GM19238 (cell line): ENCODE measurements at regions not wholly inside any gene's neighbourhood (a gene's known extent, or its start where the extent isn't known, plus 50 kb on each side); places are given as distances from the start of the nearest gene placed in this dataset.

Source experiments
- DNase-seq: peaks from one replicate; pipeline ENCODE4 v3.0.0; 2011; ENCODE audit warnings: low spot score; ENCODE audit not compliant: insufficient read length

- DNase-seq = no peak
Measured at GRCh38 chr15:36239509-36239908, 339.9 kb upstream of the CDIN1 start.

- no peak for DNase-seq
Measured at GRCh38 chr15:36251450-36251849, 328.0 kb upstream of the CDIN1 start.

- DNase-seq = no peak
Measured at GRCh38 chr15:36252146-36252711, 327.2 kb upstream of the CDIN1 start.

GRCh38 chr15:36254426-36254825, 325.0 kb upstream of the CDIN1 start:
- no peak for DNase-seq

GRCh38 chr15:36256404-36256807, 323.0 kb upstream of the CDIN1 start:
- DNase-seq = no peak

- no peak for DNase-seq
Measured at GRCh38 chr15:36263666-36264065, 315.8 kb upstream of the CDIN1 start.

GRCh38 chr15:36265422-36265821, 314.0 kb upstream of the CDIN1 start:
- no peak for DNase-seq

- no peak for DNase-seq
Measured at GRCh38 chr15:36271048-36271447, 308.4 kb upstream of the CDIN1 start.

GRCh38 chr15:36275656-36276055, 303.8 kb upstream of the CDIN1 start:
- DNase-seq = no peak

GRCh38 chr15:36278219-36278618, 301.2 kb upstream of the CDIN1 start:
- DNase-seq = no peak

GRCh38 chr15:36282821-36283220, 296.6 kb upstream of the CDIN1 start:
- no peak for DNase-seq

- DNase-seq = no peak
Measured at GRCh38 chr15:36284911-36285310, 294.5 kb upstream of the CDIN1 start.

- DNase-seq = no peak
Measured at GRCh38 chr15:36291501-36291900, 287.9 kb upstream of the CDIN1 start.

GRCh38 chr15:36294359-36294758, 285.1 kb upstream of the CDIN1 start:
- DNase-seq = no peak

- no peak for DNase-seq
Measured at GRCh38 chr15:36301947-36302346, 277.5 kb upstream of the CDIN1 start.

GRCh38 chr15:36313021-36313420, 266.4 kb upstream of the CDIN1 start:
- no peak for DNase-seq

- no peak for DNase-seq
Measured at GRCh38 chr15:36313736-36314280, 265.6 kb upstream of the CDIN1 start.

GRCh38 chr15:36315649-36316048, 263.8 kb upstream of the CDIN1 start:
- DNase-seq = no peak

- DNase-seq = no peak
Measured at GRCh38 chr15:36323615-36324014, 255.8 kb upstream of the CDIN1 start.

GRCh38 chr15:36325206-36325605, 254.2 kb upstream of the CDIN1 start:
- DNase-seq = no peak

GRCh38 chr15:36329592-36329991, 249.8 kb upstream of the CDIN1 start:
- no peak for DNase-seq

GRCh38 chr15:36330598-36330997, 248.8 kb upstream of the CDIN1 start:
- no peak for DNase-seq

- no peak for DNase-seq
Measured at GRCh38 chr15:36331531-36332275, 247.7 kb upstream of the CDIN1 start.
